HG02973 (cell line): ENCODE measurements at regions not wholly inside any gene's neighbourhood (a gene's known extent, or its start where the extent isn't known, plus 50 kb on each side); places are given as distances from the start of the nearest gene placed in this dataset.

Experiments used
- ATAC-seq: cut with Tn5 transposase; IDR thresholded peaks from one replicate; pipeline ENCODE4 v1.9.1; 2021; ENCODE audit warnings: moderate library complexity; ENCODE audit not compliant: unreplicated experiment

GRCh38 chr2:225097035-225097434, 54.8 kb upstream of the DOCK10 start:
- no peak for ATAC-seq
